OCI-LY1 (cell line): ENCODE measurements at regions not wholly inside any gene's neighbourhood (a gene's known extent, or its start where the extent isn't known, plus 50 kb on each side); places are given as distances from the start of the nearest gene placed in this dataset.

Experiments
- CTCF ChIP-seq: fragments of 200-600 bp; sonication (generic), shearing (Covaris generic); IDR thresholded peaks from 2 replicates; pipeline ENCODE4 v1.5.1; 2017; ENCODE audit warnings: mild to moderate bottlenecking, antibody characterized with exemption, low read length, moderate library complexity, mixed read lengths
- EZH2 ChIP-seq: fragments of 200-600 bp; sonication (generic), shearing (Covaris generic); IDR thresholded peaks from 2 replicates; pipeline ENCODE4 v1.8.0; 2017; ENCODE audit warnings: borderline replicate concordance, mixed run types, mild to moderate bottlenecking, antibody characterized with exemption, low read length, moderate library complexity, mixed read lengths

GRCh38 chr7:42673951-42674350, 237.9 kb downstream of the C7orf25 start:
- TF ChIP-seq CTCF (no peak), EZH2 (no peak)
